ENCODE measurements at regions not wholly inside any gene's neighbourhood (a gene's known extent, or its start where the extent isn't known, plus 50 kb on each side); places are given as distances from the start of the nearest gene placed in this dataset.
A peak's percentile ranks its signal among the peaks of the same experiment; 100 is the strongest.

GRCh38 chr18:53754154-53754553, 470.3 kb downstream of the MBD2 start:
- H3K27ac Mint-ChIP-seq (ENCODE audit: unreplicated experiment) = no peak overlapping the region
- H3K9me3 Mint-ChIP-seq (ENCODE audit: unreplicated experiment) = no peaks in the 10 kb centered on the region
- no peak overlapping the region for H3K4me3 Mint-ChIP-seq (ENCODE audit: unreplicated experiment)
- no peak for TF ChIP-seq CTCF (IDR thresholded peaks at IDR 0.05; ENCODE audit: partially characterized antibody, unreplicated experiment)
- no peaks in the 10 kb centered on the region for H3K27me3 Mint-ChIP-seq (ENCODE audit: unreplicated experiment)
- peaks cover 15% of the 10 kb centered on the region for H3K4me1 Mint-ChIP-seq (ENCODE audit: low read depth, unreplicated experiment)
- DNase-seq = no peak
- H3K36me3 Mint-ChIP-seq (ENCODE audit: unreplicated experiment) = no peaks in the 10 kb centered on the region

- Mint-ChIP-seq H3K4me1 (ENCODE audit: low read depth, unreplicated experiment) (peaks cover 19% of the 10 kb centered on the region), H3K9me3 (ENCODE audit: unreplicated experiment) (no peaks in the 10 kb centered on the region), H3K27me3 (ENCODE audit: unreplicated experiment) (no peaks in the 10 kb centered on the region), H3K27ac (ENCODE audit: unreplicated experiment) (no peak overlapping the region), H3K36me3 (ENCODE audit: unreplicated experiment) (no peaks in the 10 kb centered on the region), H3K4me3 (ENCODE audit: unreplicated experiment) (no peak overlapping the region)
- no peak for TF ChIP-seq CTCF (IDR thresholded peaks at IDR 0.05; ENCODE audit: partially characterized antibody, unreplicated experiment)
- no peak for DNase-seq
Measured at GRCh38 chr18:53753601-53754000, 470.9 kb downstream of the MBD2 start.

GRCh38 chr18:53752781-53753367, 471.6 kb downstream of the MBD2 start:
- Mint-ChIP-seq H3K27me3 (ENCODE audit: unreplicated experiment) (no peaks in the 10 kb centered on the region), H3K4me1 (ENCODE audit: low read depth, unreplicated experiment) (peaks cover 20% of the 10 kb centered on the region), H3K36me3 (ENCODE audit: unreplicated experiment) (no peaks in the 10 kb centered on the region), H3K9me3 (ENCODE audit: unreplicated experiment) (no peaks in the 10 kb centered on the region), H3K4me3 (ENCODE audit: unreplicated experiment) (no peak overlapping the region), H3K27ac (ENCODE audit: unreplicated experiment) (peak overlapping the region; percentile 21)
- no peak for DNase-seq
- no peak for TF ChIP-seq CTCF (IDR thresholded peaks at IDR 0.05; ENCODE audit: partially characterized antibody, unreplicated experiment)

- no peaks in the 10 kb centered on the region for H3K36me3 Mint-ChIP-seq (ENCODE audit: unreplicated experiment)
- H3K27me3 Mint-ChIP-seq (ENCODE audit: unreplicated experiment) = no peaks in the 10 kb centered on the region
- no peak for TF ChIP-seq CTCF (IDR thresholded peaks at IDR 0.05; ENCODE audit: partially characterized antibody, unreplicated experiment)
- H3K4me3 Mint-ChIP-seq (ENCODE audit: unreplicated experiment) = no peak overlapping the region
- H3K4me1 Mint-ChIP-seq (ENCODE audit: low read depth, unreplicated experiment) = peaks cover 18% of the 10 kb centered on the region
- no peak for DNase-seq
- no peaks in the 10 kb centered on the region for H3K9me3 Mint-ChIP-seq (ENCODE audit: unreplicated experiment)
- H3K27ac Mint-ChIP-seq (ENCODE audit: unreplicated experiment) = no peak overlapping the region
Measured at GRCh38 chr18:53749766-53750165, 474.7 kb downstream of the MBD2 start.

- no peak overlapping the region for H3K4me3 Mint-ChIP-seq (ENCODE audit: unreplicated experiment)
- no peaks in the 10 kb centered on the region for H3K27me3 Mint-ChIP-seq (ENCODE audit: unreplicated experiment)
- H3K27ac Mint-ChIP-seq (ENCODE audit: unreplicated experiment) = no peak overlapping the region
- TF ChIP-seq CTCF (IDR thresholded peaks at IDR 0.05; ENCODE audit: partially characterized antibody, unreplicated experiment) = no peak
- H3K36me3 Mint-ChIP-seq (ENCODE audit: unreplicated experiment) = no peaks in the 10 kb centered on the region
- no peak for DNase-seq
- no peaks in the 10 kb centered on the region for H3K9me3 Mint-ChIP-seq (ENCODE audit: unreplicated experiment)
- H3K4me1 Mint-ChIP-seq (ENCODE audit: low read depth, unreplicated experiment) = peaks cover 7% of the 10 kb centered on the region
Measured at GRCh38 chr18:53747663-53748160, 476.8 kb downstream of the MBD2 start.

Measured in glutamatergic neuron (in vitro differentiated cells).